Hepatocyte (in vitro differentiated cells): ENCODE measurements at regions not wholly inside any gene's neighbourhood (a gene's known extent, or its start where the extent isn't known, plus 50 kb on each side); places are given as distances from the start of the nearest gene placed in this dataset.

Experiments
- EZH2 ChIP-seq: fragments of 200-600 bp; sonication (generic); IDR thresholded peaks from 2 replicates; pipeline ENCODE4 v1.6.1; 2016; ENCODE audit warnings: antibody characterized with exemption, mild to moderate bottlenecking, borderline replicate concordance
- EZH2phosphoT487 ChIP-seq: fragments of 200-600 bp; sonication (generic); IDR thresholded peaks from one replicate; pipeline ENCODE4 v1.6.1; 2018; ENCODE audit warnings: antibody characterized with exemption, mild to moderate bottlenecking, low read depth, moderate library complexity; ENCODE audit not compliant: unreplicated experiment, severe bottlenecking
- TF ChIP-seq, protein P1 (sequence below): fragments of 200-600 bp; sonication (generic); IDR thresholded peaks from 2 replicates; pipeline ENCODE4 v1.5.1; 2016; ENCODE audit warnings: antibody characterized with exemption, mild to moderate bottlenecking; ENCODE audit not compliant: poor library complexity

DNA sequence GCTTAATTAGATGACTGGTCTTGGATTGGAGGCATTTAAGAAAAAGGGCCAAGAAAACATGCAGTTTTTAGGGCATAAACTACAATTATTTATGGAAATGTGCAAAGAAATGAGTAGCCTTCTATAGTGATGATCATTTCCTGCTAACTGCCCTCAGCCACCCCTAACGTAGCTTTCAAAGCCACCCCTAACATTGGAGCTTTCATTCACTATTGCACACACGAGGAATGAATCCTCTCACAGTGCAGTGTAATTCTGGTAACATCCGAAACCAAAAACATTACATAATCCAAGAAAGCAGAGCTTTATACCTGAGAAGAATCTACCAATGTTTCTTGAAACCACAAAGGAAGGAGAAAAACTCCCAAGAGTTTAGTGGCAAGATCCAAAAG lies 1003.6 kb downstream of the TMEM121 start:
- TF ChIP-seq EZH2, result no peak
- TF ChIP-seq, protein P1, sequence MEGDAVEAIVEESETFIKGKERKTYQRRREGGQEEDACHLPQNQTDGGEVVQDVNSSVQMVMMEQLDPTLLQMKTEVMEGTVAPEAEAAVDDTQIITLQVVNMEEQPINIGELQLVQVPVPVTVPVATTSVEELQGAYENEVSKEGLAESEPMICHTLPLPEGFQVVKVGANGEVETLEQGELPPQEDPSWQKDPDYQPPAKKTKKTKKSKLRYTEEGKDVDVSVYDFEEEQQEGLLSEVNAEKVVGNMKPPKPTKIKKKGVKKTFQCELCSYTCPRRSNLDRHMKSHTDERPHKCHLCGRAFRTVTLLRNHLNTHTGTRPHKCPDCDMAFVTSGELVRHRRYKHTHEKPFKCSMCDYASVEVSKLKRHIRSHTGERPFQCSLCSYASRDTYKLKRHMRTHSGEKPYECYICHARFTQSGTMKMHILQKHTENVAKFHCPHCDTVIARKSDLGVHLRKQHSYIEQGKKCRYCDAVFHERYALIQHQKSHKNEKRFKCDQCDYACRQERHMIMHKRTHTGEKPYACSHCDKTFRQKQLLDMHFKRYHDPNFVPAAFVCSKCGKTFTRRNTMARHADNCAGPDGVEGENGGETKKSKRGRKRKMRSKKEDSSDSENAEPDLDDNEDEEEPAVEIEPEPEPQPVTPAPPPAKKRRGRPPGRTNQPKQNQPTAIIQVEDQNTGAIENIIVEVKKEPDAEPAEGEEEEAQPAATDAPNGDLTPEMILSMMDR, result no peak
- no peak for TF ChIP-seq EZH2phosphoT487
